ENCODE measurements at regions not wholly inside any gene's neighbourhood (a gene's known extent, or its start where the extent isn't known, plus 50 kb on each side); places are given as distances from the start of the nearest gene placed in this dataset.

- no peak for DNase-seq (ENCODE audit: low read depth)
These were observed 61.6 kb upstream of the CXCR4 start for GRCh38 chr2:136179602-136179975.

GRCh38 chr2:136178941-136179601 is 61.1 kb upstream of the CXCR4 start:
- no peak for DNase-seq (ENCODE audit: low read depth)

GRCh38 chr2:136175868-136176267 is 57.9 kb upstream of the CXCR4 start:
- DNase-seq (ENCODE audit: low read depth): no peak

- no peak for DNase-seq (ENCODE audit: low read depth)
These were observed 57.5 kb upstream of the CXCR4 start for GRCh38 chr2:136175466-136175865.

- no peak for DNase-seq (ENCODE audit: low read depth)
These were observed 55.2 kb upstream of the CXCR4 start for GRCh38 chr2:136173126-136173525.

- DNase-seq (ENCODE audit: low read depth): no peak
These were observed 53.3 kb upstream of the CXCR4 start for GRCh38 chr2:136171223-136171622.

GRCh38 chr2:136168720-136169119 is 50.8 kb upstream of the CXCR4 start:
- DNase-seq (ENCODE audit: low read depth): no peak

- no peak for DNase-seq (ENCODE audit: low read depth)
These were observed 49.9 kb upstream of the CXCR4 start for GRCh38 chr2:136167721-136168475.
